NCI-H774 (cell line): ENCODE measurements at regions not wholly inside any gene's neighbourhood (a gene's known extent, or its start where the extent isn't known, plus 50 kb on each side); places are given as distances from the start of the nearest gene placed in this dataset.

Experiments used
- DNase-seq: peaks from one replicate; lab custom pipeline; 2025; lab: John Stamatoyannopoulos, UW

GRCh38 chr7:41039981-41040380, 662.9 kb downstream of the INHBA start:
- no peak for DNase-seq

GRCh38 chr7:41039386-41039953, 663.4 kb downstream of the INHBA start:
- DNase-seq = no peak

- DNase-seq = no peak
These were observed 664.7 kb downstream of the INHBA start for GRCh38 chr7:41038211-41038610.

- no peak for DNase-seq
These were observed 665.2 kb downstream of the INHBA start for GRCh38 chr7:41037691-41038090.

- DNase-seq = no peak
These were observed 667.1 kb downstream of the INHBA start for GRCh38 chr7:41035794-41036193.

GRCh38 chr7:41033500-41033899, 669.4 kb downstream of the INHBA start:
- DNase-seq = no peak

GRCh38 chr7:41030673-41031072, 672.2 kb downstream of the INHBA start:
- no peak for DNase-seq

GRCh38 chr7:41029072-41029499, 673.8 kb downstream of the INHBA start:
- no peak for DNase-seq

GRCh38 chr7:41028580-41028979, 674.3 kb downstream of the INHBA start:
- DNase-seq = no peak

- DNase-seq = no peak
These were observed 675.3 kb downstream of the INHBA start for GRCh38 chr7:41027428-41028115.

- DNase-seq = no peak
These were observed 678.8 kb downstream of the INHBA start for GRCh38 chr7:41024126-41024525.

- no peak for DNase-seq
These were observed 682.8 kb downstream of the INHBA start for GRCh38 chr7:41020056-41020455.

GRCh38 chr7:41013117-41013516, 689.8 kb downstream of the INHBA start:
- no peak for DNase-seq

GRCh38 chr7:41012041-41012440, 690.8 kb downstream of the INHBA start:
- no peak for DNase-seq

- no peak for DNase-seq
These were observed 691.9 kb downstream of the INHBA start for GRCh38 chr7:41010967-41011366.

- no peak for DNase-seq
These were observed 692.5 kb downstream of the INHBA start for GRCh38 chr7:41010418-41010817.

GRCh38 chr7:41007811-41008210, 695.1 kb downstream of the INHBA start:
- DNase-seq = no peak

- no peak for DNase-seq
These were observed 695.5 kb downstream of the INHBA start for GRCh38 chr7:41007351-41007751.

- no peak for DNase-seq
These were observed 696.4 kb downstream of the INHBA start for GRCh38 chr7:41006306-41006995.

- no peak for DNase-seq
These were observed 697.5 kb downstream of the INHBA start for GRCh38 chr7:41005374-41005901.

- no peak for DNase-seq
These were observed 698.9 kb downstream of the INHBA start for GRCh38 chr7:41003977-41004376.

GRCh38 chr7:41003611-41003940, 699.3 kb downstream of the INHBA start:
- DNase-seq = no peak
